ENCODE measurements at regions not wholly inside any gene's neighbourhood (a gene's known extent, or its start where the extent isn't known, plus 50 kb on each side); places are given as distances from the start of the nearest gene placed in this dataset.

GRCh38 chr11:29773656-29774264 lies 243.1 kb downstream of the KCNA4 start:
- Histone ChIP-seq H3K4me3 (replicated peaks in 1 of 3; ENCODE audit: insufficient read depth in 1 of 3, low read depth in 1 of 3, low read length in 3 of 3) (no peak overlapping the region), H3K9me1 (replicated peaks; ENCODE audit: control insufficient read depth, extremely low read depth, insufficient read depth, low read length) (no peaks in the 10 kb centered on the region)

More at GRCh38 chr11:29773656-29774264, 243.1 kb downstream of the KCNA4 start:
- no peaks in the 10 kb centered on the region for H3K36me3 ChIP-seq (ENCODE audit: control insufficient read depth in 2 of 2, extremely low read depth in 1 of 2, insufficient read depth in 2 of 2, low read length in 2 of 2)
- ChIA-PET CTCF (no interaction called here), POLR2A (no interaction called here)
- no peak overlapping the region for H3K4me2 ChIP-seq (ENCODE audit: insufficient read depth, low read length)
- H3K27me3 ChIP-seq (ENCODE audit: control insufficient read depth in 2 of 2, insufficient read depth in 2 of 2, low read length in 2 of 2): no peaks in the 10 kb centered on the region
- no peak for TF ChIP-seq CTCF (IDR thresholded peaks at IDR 0.05; ENCODE audit: extremely low read depth in 1 of 2, insufficient read depth in 1 of 2, low read depth in 1 of 2, low read length in 2 of 2)
- no peak for TF ChIP-seq GATA2 (IDR thresholded peaks at IDR 0.05; ENCODE audit: insufficient read depth, insufficient read length, low read depth, low read length)
- TF ChIP-seq MAX (IDR thresholded peaks at IDR 0.05; ENCODE audit: insufficient read depth, insufficient read length): no peak
- no peak for TF ChIP-seq POLR2AphosphoS5 (IDR thresholded peaks at IDR 0.05; ENCODE audit: insufficient read depth, low read depth, low read length)
- TF ChIP-seq POLR2A (IDR thresholded peaks at IDR 0.05; ENCODE audit: low read depth, low read length): no peak
- no peak for TF ChIP-seq FOS (IDR thresholded peaks at IDR 0.05; ENCODE audit: borderline replicate concordance, insufficient read depth, low read length)
- no peak for TF ChIP-seq JUN (IDR thresholded peaks at IDR 0.05; ENCODE audit: borderline replicate concordance, insufficient read depth, insufficient read length, low read depth)
- no peak for TF ChIP-seq EZH2 (IDR thresholded peaks at IDR 0.05; ENCODE audit: borderline replicate concordance, low read depth, low read length, severe bottlenecking)
- no peak for TF ChIP-seq MYC (IDR thresholded peaks at IDR 0.05; ENCODE audit: low read depth, low read length)
- intact Hi-C loops (cut with micrococcal nuclease): no loop called here
- H3K27ac ChIP-seq (ENCODE audit: insufficient read depth, low read depth, low read length): no peak overlapping the region
- no peaks in the 10 kb centered on the region for H4K20me1 ChIP-seq (replicated peaks; ENCODE audit: control insufficient read depth, extremely low read depth, insufficient read depth, low read length)
- no peak overlapping the region for H2AFZ ChIP-seq (ENCODE audit: low read depth, low read length)
- BruUV-seq (replicated peaks): no TSS peak
- no peaks in the 10 kb centered on the region for H3K79me2 ChIP-seq (ENCODE audit: control insufficient read depth, insufficient read depth, low read length)
- H3K9me3 ChIP-seq (replicated peaks; ENCODE audit: control insufficient read depth, insufficient read depth, low read length): no peaks in the 10 kb centered on the region
- no peaks in the 10 kb centered on the region for H3K4me1 ChIP-seq (ENCODE audit: control insufficient read depth, extremely low read depth, insufficient read depth, low read length)
- no peak for FAIRE-seq
- H3K9ac ChIP-seq (replicated peaks; ENCODE audit: extremely low read depth, insufficient read depth, low read length): no peak overlapping the region
- DNase-seq (ENCODE audit: low read depth, low spot score): no peak
- dilution Hi-C loops (cut with MboI; ENCODE audit: extremely low pct_ligation_motif_present, low sequenced_read_pairs): no loop called here
